Activated CD4-positive, CD25-positive, alpha-beta regulatory T cell treated with anti-CD3 and anti-CD28 coated beads, Interleukin-2, amount 50 U/mL, for 72 hours (primary cell): ENCODE measurements at regions not wholly inside any gene's neighbourhood (a gene's known extent, or its start where the extent isn't known, plus 50 kb on each side); places are given as distances from the start of the nearest gene placed in this dataset.
"Not testable (repeated sequence)": the region's sequence is repeated elsewhere in the genome, so short reads cannot be mapped to it uniquely, and the experiment has no call there.

Experiments
- DNase-seq: peaks from one replicate; pipeline ENCODE4 v3.0.0; 2021

GRCh38 chrX:65610481-65610880 is 57.0 kb upstream of the MSN start:
- no peak for DNase-seq

GRCh38 chrX:65610040-65610439 is 57.4 kb upstream of the MSN start:
- DNase-seq: no peak

GRCh38 chrX:65609237-65609636 is 58.2 kb upstream of the MSN start:
- DNase-seq: no peak

GRCh38 chrX:65608026-65608425 is 59.4 kb upstream of the MSN start:
- DNase-seq: no peak

GRCh38 chrX:65607070-65607742 is 60.2 kb upstream of the MSN start:
- DNase-seq: no peak

- DNase-seq: no peak
These were observed 65.3 kb upstream of the MSN start for GRCh38 chrX:65602221-65602560.

- DNase-seq: no peak
These were observed 65.8 kb upstream of the MSN start for GRCh38 chrX:65601530-65602220.

GRCh38 chrX:65601126-65601525 is 66.3 kb upstream of the MSN start:
- no peak for DNase-seq

GRCh38 chrX:65600106-65600505 is 65.5 kb upstream of the LAS1L start:
- DNase-seq: no peak

GRCh38 chrX:65598559-65599147 is 64.1 kb upstream of the LAS1L start:
- DNase-seq: no peak

GRCh38 chrX:65596270-65597034 is 61.9 kb upstream of the LAS1L start:
- DNase-seq: peak; percentile 35

GRCh38 chrX:65595460-65595876 is 60.9 kb upstream of the LAS1L start:
- DNase-seq: peak; percentile 96

GRCh38 chrX:65591206-65591605 is 56.6 kb upstream of the LAS1L start:
- no peak for DNase-seq

GRCh38 chrX:65589304-65589703 is 54.7 kb upstream of the LAS1L start:
- no peak for DNase-seq

GRCh38 chrX:65588795-65589194 is 54.2 kb upstream of the LAS1L start:
- DNase-seq: no peak

GRCh38 chrX:65587616-65588526 is 53.3 kb upstream of the LAS1L start:
- no peak for DNase-seq

GRCh38 chrX:65586491-65586890 is 51.9 kb upstream of the LAS1L start:
- no peak for DNase-seq

- DNase-seq: not testable (repeated sequence)
These were observed 50.6 kb upstream of the LAS1L start for GRCh38 chrX:65585226-65585625.
